HG03039 (cell line): ENCODE measurements at regions not wholly inside any gene's neighbourhood (a gene's known extent, or its start where the extent isn't known, plus 50 kb on each side); places are given as distances from the start of the nearest gene placed in this dataset.

Experiments
- ATAC-seq: cut with Tn5 transposase; IDR thresholded peaks from one replicate; pipeline ENCODE4 v1.9.1; 2021; ENCODE audit warnings: mild to moderate bottlenecking, moderate library complexity; ENCODE audit not compliant: unreplicated experiment

DNA sequence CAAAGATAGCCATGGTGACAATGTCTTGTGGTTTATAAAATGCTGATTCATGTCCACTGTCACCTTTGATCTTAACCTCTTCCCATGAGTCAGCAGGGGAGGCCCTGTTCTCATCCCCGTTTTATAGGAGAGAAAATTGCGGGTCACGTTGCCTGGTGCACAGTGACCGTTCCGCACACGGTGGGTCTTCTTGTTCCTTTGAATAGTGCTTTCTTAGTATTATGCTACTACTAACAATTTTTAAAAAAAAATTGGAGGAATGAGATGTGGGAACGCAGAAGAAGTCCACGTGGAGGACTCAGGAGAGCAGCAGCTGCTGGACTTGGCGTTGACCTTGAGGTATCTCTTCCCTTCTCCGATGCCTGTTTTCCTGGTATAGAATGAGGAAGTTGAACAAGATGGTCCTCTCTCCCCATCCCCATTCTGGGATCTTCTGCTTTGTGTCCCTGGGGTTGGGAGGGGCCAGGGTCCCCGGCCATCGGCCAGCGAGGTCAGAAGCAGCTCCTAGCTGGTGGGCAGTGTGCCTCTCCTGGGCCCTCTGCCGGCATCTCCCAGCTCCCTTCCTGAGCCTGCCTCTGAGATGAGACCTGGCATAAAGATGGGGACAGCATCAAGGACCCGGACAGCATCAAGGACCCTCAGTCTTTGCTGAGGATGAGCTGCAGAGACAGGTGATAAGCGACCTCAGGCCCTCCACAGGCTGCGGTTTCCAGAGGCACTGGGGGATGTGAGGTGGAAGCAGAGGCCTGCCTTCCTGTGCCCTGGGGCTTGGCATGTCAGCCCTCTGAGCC lies 143.9 kb downstream of the C9orf50 start:
- no peak for ATAC-seq

DNA sequence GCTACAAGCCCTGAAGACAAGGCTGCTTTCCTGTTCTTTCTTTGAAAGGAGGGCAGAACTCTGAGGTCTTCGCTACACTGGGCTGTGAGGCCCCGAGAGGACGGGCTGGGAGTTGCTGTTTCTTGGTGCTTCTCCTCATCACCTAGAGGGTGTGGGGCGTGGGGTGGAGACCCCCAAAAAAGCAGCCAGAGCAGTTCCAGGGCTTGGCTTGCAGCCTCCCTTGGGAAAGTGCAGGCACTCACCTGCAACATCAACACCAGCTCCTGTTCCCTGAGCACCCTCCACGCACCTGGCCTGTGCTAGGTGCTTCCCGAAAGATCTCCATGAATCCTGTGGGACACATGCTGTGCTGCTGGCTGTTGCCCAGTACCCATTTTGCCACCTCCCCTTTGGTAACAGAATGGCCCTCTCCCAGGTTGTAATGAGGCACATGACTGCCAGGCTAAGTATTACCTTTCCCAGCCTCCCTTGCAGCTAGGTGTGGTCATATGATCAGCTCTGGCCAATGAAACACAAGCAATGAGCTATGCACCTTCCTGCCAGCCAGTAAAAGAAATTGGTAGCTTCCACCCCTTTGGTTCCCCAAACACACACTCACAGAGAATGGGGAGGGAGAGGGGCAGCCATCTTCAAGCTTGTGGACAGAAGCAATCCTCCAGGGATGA lies 146.0 kb downstream of the C9orf50 start:
- ATAC-seq, result no peak

DNA sequence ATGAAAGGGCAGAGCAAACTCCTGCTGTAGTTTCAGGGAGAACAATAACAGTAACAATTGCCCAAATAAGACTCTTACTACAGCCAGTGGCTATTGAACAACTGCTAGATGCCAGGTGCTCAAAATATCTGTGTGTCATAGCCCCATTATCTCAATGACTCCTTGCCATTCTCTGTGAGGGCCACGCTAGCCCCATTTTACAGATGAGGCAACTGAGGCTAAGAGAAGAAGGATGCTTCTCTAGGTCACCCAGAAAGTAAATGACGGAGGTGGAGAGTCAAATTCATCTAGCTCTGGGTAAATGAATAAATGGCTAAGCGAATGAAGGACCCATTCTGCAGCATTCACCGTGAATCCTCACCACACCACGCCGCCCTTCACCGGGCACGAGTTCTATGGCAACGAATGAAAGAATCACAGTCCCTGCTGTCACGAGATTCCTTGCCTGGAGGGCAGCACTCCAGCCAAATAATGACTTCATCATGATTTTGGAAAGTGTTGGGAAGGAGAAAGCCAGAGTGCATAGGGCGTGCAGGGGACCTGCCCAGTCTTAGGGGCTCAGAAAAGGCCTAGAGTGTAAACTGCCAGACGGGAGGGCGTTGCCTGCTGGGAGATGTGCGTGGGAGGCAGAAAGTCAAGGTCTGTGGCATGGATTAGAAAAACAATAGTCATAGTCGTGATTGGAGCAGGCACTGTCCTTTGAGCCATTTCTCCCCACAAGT lies 147.2 kb downstream of the C9orf50 start:
- ATAC-seq, result no peak

DNA sequence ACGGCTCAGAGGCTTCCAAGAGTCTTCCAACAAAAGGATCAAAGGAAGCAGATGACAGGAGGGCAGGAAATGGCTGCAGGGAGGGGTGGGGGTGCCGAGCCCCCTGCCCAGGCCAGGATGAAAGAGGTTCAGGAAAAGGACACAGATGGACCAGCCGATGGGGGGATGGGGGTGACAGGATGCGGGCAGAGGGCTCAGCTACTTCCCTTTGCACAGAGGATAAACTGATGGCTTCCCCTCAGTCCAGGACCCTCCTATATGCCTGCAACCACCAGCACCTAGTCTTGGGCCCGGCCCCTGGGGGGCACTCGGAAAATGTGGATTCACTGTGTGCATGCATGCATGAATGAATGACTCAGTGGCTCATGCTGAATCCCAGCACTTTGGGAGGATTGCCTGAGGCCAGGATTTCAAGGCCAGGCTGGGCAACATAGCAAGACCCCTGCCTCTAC lies 148.2 kb downstream of the C9orf50 start:
- ATAC-seq, result no peak

DNA sequence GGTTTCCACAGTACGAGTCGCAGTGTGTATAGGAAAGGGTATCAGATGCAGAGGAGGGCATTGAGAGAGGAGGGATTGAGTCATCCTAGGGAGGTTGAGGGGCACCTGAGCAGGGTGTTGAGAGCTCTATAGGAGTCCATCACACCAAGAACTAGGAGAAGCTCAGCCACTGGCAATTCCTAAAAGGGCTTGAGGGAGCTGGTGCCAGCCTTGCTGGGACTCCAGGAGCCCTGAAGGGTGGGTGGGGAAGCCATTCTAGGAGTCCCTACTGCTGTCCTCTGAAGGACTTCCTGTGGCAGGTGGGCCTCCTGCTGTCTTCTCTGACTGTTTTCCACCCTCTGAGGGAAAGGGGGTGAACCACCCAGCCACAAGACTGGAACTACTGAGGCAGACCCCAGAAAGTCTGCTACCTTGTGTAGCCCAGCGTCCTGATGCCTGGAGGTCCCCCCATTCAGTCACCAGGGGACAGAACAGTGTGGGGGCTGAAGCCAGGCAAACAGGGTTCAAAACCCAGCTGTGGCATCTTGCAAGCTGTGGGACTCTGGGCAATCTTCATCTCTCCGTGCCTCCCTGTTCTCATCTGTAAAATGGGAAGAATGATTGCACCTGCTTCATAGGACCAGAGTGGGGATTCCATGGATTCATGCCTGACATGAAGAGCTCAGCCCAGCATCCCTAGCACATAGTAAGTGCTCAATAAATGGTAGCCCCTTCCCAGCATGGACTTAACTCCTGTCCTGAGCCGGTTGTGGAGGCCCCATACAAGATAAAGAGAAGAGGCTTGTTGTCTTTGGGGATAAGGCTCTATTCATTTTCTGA lies 149.5 kb downstream of the C9orf50 start:
- no peak for ATAC-seq

DNA sequence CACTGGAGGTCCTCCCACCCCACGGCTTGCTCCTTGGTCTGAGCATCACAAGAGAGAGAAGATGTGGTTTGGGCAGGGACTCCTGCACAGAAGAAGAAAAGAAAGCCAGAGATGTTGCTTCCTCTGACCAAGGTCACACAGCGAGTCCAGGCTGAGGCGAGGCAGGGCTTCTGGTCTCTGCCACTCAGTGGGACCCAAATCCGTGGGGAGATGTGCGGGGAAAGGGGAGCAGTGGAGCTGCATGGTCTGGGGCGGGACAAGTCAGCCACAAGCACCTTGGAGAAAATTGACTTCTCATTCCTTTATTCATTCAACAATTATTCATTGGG lies 150.9 kb downstream of the C9orf50 start:
- no peak for ATAC-seq

DNA sequence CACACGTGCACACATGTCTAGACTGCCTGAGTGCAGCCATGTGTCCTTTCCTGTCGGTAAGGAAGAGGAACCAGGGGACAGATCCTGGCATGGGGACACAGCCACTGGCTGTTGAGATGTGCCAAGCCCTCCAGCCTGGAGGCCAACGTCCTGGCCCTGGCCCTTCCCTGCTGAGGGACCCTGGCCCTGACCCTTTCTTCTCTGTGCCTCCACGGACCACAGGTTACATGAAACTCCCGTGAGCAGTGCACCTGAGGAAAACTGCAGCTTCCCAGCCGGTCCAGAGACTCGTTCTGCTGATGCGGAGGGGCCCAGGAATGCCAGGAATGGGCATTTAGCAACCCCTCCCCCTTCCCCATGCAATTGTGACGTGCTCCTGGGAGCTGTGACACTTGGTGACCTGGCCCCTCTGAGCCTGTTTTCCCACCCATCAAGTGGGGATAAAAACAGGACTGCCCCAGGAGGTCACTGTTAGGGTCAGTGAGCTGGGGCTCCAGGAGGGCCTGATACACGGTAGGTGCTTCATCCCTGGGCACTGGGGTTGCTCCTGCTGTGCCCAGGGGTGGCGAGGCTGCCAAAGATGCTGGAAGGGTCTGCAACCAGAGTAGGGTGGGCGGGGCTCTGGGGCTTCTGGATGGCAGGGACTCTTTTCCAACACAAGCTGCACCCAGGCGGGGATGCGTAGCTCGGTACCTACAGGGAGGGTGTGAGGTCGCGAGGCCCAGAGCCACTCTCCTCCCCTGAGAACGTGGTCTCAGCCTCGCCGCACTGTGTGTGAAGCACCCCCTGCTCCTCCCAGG lies 151.5 kb downstream of the C9orf50 start:
- no peak for ATAC-seq

DNA sequence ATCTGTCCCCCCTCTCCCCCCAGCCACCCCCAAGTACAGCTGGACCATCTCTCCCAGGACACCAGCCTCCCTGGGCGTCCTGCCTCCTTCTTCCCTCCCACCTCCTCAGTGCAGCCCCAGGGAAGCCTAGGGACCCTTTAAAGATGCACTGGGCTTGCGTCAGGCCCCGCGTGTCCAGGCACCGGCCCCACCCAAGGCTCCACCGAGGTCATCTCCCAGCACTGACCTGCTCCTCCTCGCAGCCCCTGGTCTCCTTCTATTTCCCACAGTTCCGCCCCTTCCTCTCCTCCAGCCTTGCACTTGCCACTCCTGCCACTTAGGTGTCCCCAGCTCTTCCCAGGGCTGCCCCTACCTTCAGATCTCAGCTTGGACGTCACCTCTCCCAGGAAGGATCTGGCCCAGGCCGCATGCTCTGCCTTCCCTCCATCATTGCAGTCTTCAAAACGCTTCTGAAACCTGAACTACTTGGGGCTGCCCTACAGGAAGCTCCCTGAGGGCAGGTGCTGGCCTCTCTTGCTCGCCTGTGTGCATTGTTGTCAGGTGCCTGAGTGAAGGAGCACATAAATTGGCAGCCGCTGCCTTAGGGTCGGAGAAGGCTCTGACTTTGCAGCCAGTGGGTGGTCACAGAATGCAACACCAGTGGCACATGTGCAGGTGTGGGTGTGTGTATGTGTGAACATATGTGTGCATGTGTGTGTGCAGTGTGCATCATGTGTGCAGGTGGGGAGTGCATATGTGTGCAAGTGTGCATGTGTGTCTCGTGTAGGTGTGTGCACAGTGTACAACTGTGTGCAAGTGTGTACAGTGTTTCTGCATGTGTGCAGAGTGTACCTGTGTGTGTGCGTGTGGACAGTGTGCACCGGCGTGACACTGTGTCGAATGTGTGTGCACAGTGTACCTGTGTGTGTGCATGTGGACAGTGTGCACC lies 152.9 kb downstream of the C9orf50 start:
- ATAC-seq, result no peak

DNA sequence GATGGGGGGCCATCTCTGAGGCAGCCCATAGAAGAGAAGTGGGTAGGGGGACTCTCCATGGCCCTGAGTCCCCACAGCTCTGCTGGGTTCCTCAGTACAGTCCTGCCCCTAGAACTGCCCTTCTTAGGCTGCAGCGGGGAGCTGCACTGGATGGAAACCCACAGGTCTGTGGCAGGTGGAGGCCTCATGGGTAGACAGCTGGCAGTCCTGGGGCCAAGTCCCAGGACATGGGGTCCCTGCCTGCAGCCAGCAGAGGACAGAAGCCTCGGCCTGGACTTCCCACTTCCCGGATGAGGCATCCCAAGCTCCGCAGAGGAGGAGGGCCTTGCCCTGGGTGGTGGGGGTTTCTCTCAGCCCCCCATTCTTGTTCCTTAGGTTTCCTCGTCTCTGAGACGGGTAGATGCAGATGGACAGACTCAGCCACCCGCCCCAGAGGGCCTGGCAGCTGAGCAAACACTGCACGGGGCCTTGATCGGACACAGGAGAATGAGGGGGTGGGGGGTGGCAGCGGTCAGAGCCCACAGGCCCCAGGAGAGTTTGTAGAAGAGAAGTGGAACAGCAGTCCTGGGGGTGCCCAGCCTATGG lies 153.8 kb downstream of the C9orf50 start:
- ATAC-seq, result no peak

DNA sequence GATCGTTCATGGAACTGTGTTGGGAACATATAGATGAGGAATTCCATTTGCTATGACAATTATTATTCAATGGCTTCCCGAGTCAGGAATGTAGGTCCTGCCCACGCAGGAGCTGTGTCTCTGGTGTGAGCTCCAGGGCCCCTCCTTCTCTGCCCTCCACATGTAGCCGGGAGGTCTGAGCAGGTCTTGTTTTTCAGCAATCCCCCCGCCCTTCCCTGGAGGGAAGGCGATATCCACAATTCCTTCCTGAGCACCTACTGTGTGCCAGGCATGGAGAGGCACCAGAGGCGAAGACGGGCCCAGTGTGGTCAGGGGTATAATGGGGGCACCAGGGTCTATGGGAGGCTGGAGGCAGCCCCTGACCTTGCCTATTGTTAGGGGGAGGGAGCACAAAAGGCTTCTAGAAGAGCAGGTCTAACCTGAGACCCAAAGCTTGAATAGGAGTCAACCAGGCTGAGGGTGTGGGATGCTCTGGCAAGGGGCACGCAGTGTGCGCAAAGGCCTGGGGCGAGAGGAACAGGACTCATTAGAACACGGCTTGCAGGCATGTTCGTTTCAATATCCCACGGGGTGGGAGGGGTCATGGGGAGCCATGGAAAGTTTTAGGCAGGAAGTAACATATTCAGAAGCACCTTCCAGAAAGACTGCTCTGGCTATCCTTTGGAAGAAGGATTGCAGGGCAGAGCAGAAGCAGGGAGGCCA lies 154.9 kb downstream of the C9orf50 start:
- ATAC-seq, result no peak

DNA sequence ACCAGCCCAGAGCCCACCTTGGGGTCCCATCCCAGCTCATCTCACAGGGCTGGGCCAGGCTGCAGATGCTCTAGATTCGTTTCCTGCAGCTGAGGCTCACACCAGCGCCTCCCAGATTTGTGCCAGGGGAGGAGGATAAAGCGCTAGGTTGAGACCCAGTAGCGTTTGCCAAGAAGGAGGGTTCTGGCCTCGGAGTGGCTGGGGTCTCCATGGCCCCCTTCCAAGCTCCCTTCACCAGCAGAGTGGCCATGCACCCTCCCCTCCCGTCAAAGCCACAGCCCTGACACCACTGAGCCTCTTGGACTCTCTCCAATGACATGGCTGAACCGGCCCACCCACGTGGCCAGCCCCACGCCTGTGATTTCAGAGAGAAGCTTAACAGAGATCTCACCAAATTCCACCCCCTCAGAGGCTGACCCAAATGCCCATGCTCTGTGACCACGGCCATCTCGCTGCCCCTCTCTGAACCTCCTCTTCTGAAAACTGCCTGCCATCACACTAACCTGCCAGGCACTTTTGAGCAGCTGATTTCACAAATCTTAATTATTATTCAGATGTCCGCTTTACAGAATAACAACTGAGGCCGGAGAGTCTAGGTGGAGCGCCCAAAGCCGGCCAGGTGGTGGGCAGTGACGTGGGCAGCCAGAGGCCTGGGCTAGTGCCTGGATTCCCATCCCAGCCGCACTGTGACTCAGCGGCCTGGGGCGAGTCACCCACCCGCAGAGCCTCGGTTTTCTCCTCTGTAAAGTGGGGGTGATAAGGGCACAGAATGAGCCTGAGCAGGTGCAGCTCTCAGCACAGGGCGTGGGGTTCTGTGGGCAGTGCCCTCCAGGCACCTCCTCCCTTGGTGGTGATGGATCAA lies 155.7 kb downstream of the C9orf50 start:
- ATAC-seq, result no peak

DNA sequence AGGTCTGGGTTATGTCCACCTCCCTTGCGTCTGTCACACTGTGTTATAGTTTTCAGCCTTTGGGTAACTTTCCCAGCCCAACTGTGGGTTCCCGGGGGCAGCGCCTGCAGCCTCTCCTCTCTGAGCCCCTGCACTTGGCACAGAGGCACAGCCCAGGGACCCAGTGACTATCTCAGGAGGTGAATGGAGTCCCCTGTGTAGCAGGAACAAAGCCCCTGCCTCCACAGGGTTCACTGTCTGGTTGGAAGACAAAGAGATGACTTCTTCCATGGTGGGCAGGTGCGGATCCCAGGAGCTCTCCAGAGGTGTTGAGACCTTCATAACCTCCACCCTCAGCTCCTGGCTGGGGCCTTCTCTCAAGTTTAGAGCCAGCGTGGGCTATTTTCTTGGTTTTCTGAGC lies 156.9 kb downstream of the C9orf50 start:
- no peak for ATAC-seq

DNA sequence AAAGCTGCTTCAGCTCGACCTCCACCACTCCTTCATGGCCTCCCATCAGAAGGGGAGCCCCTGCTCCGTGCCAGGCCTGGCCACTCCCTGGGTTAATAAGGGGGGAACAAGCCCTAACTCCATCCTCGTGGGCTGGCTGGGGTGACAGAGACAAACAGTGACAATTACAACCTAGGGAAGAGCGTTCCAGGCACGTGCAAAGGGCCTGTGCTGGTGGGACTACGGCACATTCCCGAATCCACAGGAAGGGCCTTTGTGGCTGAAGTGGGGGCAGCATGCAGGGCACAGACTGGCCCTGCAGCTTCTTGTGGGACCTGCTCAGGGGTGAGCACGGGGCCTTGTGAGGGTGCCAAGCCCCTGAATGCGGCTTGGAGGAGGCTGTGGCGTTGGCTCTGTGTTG lies 157.4 kb downstream of the C9orf50 start:
- ATAC-seq, result no peak

DNA sequence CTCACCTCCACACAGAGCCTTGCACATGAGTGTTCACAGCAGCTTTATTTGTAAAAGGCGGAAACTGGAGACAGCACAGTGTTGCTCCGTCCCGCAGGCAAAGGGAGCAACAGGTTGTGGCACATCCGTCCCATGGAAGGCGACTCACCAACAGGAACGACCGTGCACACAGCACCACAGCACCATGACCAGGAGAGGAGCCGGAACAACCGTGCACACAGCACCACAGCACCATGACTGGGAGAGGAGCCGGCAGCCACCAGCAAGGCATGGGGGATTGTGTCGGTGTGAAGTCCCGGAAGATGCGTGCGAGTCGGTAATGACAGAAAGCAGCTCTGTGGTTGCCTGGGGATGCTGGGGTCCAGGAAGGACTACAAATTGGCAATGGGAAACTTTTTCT lies 158.5 kb downstream of the C9orf50 start:
- no peak for ATAC-seq

DNA sequence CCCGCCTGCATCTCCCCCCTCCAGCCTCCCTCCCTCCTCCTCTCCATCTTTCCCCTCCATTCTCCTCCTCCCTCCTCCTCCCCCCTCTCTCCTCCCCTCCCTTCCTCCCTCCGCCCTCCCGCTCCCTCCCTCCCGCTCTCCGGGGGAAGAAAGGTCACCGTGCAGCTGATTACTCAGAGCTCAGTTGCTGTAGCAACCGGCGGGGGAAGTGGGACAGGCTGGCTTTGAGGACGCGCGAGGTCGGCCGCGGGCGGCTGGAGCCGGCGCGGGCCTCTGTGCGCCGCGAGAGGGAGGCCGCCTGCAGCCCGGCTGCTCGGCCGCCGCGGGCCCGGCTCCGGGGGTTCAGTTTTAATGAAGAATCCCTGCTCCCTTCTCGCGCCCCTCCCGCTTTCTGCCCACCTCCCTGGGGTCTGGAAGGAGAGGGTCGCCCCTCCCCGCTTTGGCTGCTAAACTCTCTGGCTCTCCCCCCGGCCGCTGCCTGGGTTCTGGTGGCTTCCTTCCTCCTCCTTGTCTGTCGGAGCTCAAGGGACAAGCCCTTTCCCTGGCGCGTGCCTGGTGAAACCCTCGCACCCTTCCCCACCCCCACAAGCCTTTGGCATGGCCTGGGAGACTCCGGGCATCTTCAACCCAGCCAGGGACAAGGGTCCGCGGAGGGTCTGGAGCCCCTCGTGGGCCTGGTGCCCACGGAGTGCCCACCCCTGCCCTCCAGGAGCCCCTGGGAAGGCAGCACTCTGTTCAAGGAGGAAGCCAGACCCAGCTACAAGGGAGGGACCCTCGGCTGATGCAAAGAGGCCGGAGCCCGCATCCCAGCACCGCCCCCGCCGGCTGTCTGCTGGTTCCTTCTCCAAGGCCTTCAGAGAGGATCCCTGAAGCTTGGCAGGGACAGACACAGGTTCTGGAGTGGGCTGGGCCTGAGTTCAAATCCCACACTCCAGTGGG lies 160.3 kb downstream of the C9orf50 start:
- ATAC-seq, result no peak
